BE2C (cell line): ENCODE measurements at regions not wholly inside any gene's neighbourhood (a gene's known extent, or its start where the extent isn't known, plus 50 kb on each side); places are given as distances from the start of the nearest gene placed in this dataset.

Experiments used
- DNase-seq: peaks from one replicate; pipeline ENCODE4 v3.0.0-alpha.2; 2020
- H3K27me3 ChIP-seq: fragments of 250-450 bp; sonication (Bioruptor Pico); 2 replicates; pipeline ENCODE4 v1.5.1; 2020; ENCODE audit warnings: mild to moderate bottlenecking
- H3K36me3 ChIP-seq: fragments of 250-450 bp; sonication (Bioruptor Pico); 2 replicates; pipeline ENCODE4 v1.5.1; 2020; ENCODE audit warnings: mild to moderate bottlenecking
- H3K4me1 ChIP-seq: fragments of 250-450 bp; sonication (Bioruptor Pico); 2 replicates; pipeline ENCODE4 v1.5.1; 2020
- H3K4me3 ChIP-seq: 2 replicates; pipeline ENCODE4 v1.5.1; 2011; ENCODE audit warnings: low read depth, low read length
- H3K9me3 ChIP-seq: fragments of 250-450 bp; sonication (Bioruptor Pico); 2 replicates; pipeline ENCODE4 v1.5.1; 2020
- CTCF ChIP-seq: IDR thresholded peaks from 2 replicates; pipeline ENCODE4 v1.5.1; 2012; ENCODE audit warnings: mild to moderate bottlenecking, low read depth, low read length

DNA sequence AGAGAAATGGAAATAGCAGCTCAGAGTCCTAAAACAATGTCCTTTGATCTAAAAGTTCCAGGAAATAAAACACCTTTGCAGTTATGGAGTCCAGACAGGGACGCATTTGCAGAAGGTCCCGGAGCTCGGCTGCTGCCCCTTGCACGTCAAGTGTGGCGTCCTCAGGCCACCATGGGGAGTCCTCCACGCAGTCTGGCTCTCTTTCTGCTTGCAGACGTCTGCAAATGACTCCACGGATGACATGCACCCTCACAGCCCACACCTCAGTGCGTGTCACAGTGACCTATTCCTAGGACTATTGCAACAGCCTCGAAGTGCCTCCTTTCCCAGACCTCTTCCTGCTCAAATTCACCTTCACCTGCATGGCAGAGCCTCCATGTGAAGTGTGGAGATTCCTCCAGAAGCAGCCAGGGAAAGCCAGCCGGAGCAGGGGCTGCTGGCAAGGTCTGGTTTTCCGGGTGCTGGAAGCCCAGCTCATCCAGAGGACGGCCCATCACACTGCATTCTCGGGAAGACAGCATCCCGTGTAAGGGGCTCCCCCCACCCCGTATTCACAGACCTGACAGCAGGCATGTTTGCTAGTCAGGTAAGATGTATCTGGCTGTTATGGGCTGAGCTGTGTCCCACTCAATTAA is 137.7 kb downstream of the ASB1 start:
- Histone ChIP-seq H3K27me3 (peaks cover 30% of the 10 kb centered on the region), H3K36me3 (no peaks in the 10 kb centered on the region), H3K9me3 (no peaks in the 10 kb centered on the region), H3K4me1 (no peaks in the 10 kb centered on the region), H3K4me3 (no peak overlapping the region)
- no peak for TF ChIP-seq CTCF
- DNase-seq: no peak

- no peaks in the 10 kb centered on the region for H3K36me3 ChIP-seq
- no peaks in the 10 kb centered on the region for H3K4me1 ChIP-seq
- no peaks in the 10 kb centered on the region for H3K9me3 ChIP-seq
- no peak for TF ChIP-seq CTCF
- DNase-seq: no peak
- peaks cover 30% of the 10 kb centered on the region for H3K27me3 ChIP-seq
- no peak overlapping the region for H3K4me3 ChIP-seq
Observed at GRCh38 chr2:238565031-238565430, 138.3 kb downstream of the ASB1 start.

DNA sequence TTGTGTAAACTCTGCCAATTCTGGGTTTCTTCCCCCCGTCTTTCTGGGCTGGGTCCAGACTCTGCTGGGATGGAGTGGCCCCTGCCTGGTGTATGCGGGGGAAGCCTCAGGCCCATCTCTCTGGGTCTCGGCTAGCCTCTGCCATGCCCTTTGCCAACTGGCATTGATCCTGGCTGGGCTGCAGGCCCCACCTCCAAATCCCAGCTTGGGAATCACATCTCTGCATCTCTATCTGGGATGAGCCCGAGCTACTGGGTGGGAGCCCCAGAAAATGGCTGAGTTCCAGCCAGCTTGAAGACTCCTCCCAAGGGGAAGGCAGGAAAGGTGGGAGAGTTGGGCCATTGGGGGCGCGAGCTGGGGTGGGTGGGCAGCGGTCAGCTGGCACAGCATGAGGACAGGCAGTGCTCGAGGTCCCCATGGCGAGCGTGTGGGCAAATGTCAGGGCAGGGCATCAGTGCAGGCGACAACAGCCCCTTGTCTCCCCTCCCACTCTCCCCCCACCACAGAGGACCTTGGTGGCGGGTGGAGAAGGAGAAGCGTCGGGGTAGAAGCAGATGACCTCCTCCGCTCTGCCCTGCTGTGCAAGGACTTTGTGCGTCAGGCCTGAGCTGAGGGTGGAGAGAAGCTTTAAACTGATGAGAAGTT is 139.4 kb downstream of the ASB1 start:
- Histone ChIP-seq H3K36me3 (no peaks in the 10 kb centered on the region), H3K4me3 (no peak overlapping the region), H3K27me3 (peaks cover 30% of the 10 kb centered on the region), H3K9me3 (no peaks in the 10 kb centered on the region), H3K4me1 (no peaks in the 10 kb centered on the region)
- no peak for TF ChIP-seq CTCF
- no peak for DNase-seq

GRCh38 chr2:238567067-238567855 is 140.5 kb downstream of the ASB1 start:
- no peak overlapping the region for H3K4me3 ChIP-seq
- H3K9me3 ChIP-seq: no peaks in the 10 kb centered on the region
- no peak for DNase-seq
- H3K36me3 ChIP-seq: no peaks in the 10 kb centered on the region
- no peaks in the 10 kb centered on the region for H3K4me1 ChIP-seq
- no peak for TF ChIP-seq CTCF
- peaks cover 30% of the 10 kb centered on the region for H3K27me3 ChIP-seq

DNA sequence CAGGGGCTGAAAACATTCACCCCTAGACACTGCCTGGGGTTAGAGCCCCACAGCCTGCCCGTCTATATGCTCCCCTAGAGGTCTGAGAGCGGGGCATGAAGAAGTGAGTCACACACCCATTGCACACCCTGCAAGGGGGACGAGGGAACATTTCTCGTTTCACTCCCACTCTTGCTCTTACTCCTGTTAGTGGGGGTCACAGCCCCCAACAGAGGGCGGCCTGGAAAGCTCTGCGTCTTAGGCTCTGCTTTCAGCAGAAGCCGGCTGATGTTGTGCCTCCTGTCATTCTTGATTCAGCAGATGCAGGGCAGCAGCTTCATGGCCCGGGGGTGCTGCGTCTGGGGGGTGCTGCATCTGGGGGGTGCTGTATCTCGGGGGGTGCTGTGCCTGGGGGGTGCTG is 141.3 kb downstream of the ASB1 start:
- Histone ChIP-seq H3K4me3 (no peak overlapping the region), H3K36me3 (no peaks in the 10 kb centered on the region), H3K27me3 (peaks cover 24% of the 10 kb centered on the region), H3K9me3 (no peaks in the 10 kb centered on the region), H3K4me1 (no peaks in the 10 kb centered on the region)
- TF ChIP-seq CTCF: no peak
- DNase-seq: no peak
